SK-N-SH (cell line): ENCODE measurements at regions not wholly inside any gene's neighbourhood (a gene's known extent, or its start where the extent isn't known, plus 50 kb on each side); places are given as distances from the start of the nearest gene placed in this dataset.

ENCODE experiments used
- CTCF ChIA-PET: fragments of 300-600, 350-600 bp; formaldehyde crosslinking; extraction: SDS; loops from one replicate; lab custom pipeline; 2021; lab: Yijun Ruan, JAX
- POLR2A ChIA-PET: fragments of 350-600 bp; sonication (Branson Sonifier 250); formaldehyde crosslinking; extraction: SDS; loops from one replicate; lab custom pipeline; 2020; ENCODE audit warnings: antibody characterized with exemption, inconsistent platforms; lab: Yijun Ruan, JAX
- DNase-seq: peaks from one replicate; pipeline ENCODE4 v3.0.0; 2012
- H2AFZ ChIP-seq: fragments of 200-600 bp; sonication (generic); 2 replicates; pipeline ENCODE4 v1.8.1; 2016; ENCODE audit warnings: antibody characterized with exemption, mild to moderate bottlenecking, low read depth
- H3F3A ChIP-seq: fragments of 200-600 bp; sonication (generic); replicated peaks from 2 replicates; pipeline ENCODE3; 2016; ENCODE audit warnings: antibody characterized with exemption, mild to moderate bottlenecking; ENCODE audit not compliant: insufficient read depth
- H3K27ac ChIP-seq, 2 experiments: fragments of 200-500 bp in 1 of 2; fragments of 200-600 bp in 1 of 2; sonication (Bioruptor generic) in 1 of 2; sonication (generic), shearing (Covaris generic) in 1 of 2; 2 replicates each; pipeline versions ENCODE4 v1.5.1 to v1.6.1; 2014 to 2016; ENCODE audit warnings: low read depth in 2 of 2, inconsistent platforms in 1 of 2, low read length in 1 of 2, mild to moderate bottlenecking in 1 of 2, mixed read lengths in 1 of 2
- H3K27me3 ChIP-seq: fragments of 200-600 bp; sonication (generic), shearing (Covaris generic); 2 replicates; pipeline ENCODE4 v1.6.1; 2016; ENCODE audit warnings: mixed run types; ENCODE audit not compliant: insufficient read depth
- H3K36me3 ChIP-seq, 2 experiments: fragments of 200-500 bp in 1 of 2; fragments of 200-600 bp in 1 of 2; sonication (Bioruptor generic) in 1 of 2; sonication (generic) in 1 of 2; replicated peaks in 1 of 2; 2 replicates each; pipeline versions ENCODE3 to v1.5.1; 2014 to 2016; ENCODE audit warnings: low read length in 1 of 2, mild to moderate bottlenecking in 1 of 2; ENCODE audit not compliant: insufficient read depth in 2 of 2, control insufficient read depth in 1 of 2
- H3K4me1 ChIP-seq, 2 experiments: fragments of 200-500 bp in 1 of 2; fragments of 200-600 bp in 1 of 2; sonication (Bioruptor generic) in 1 of 2; sonication (generic), shearing (Covaris generic) in 1 of 2; 2 replicates each; pipeline versions ENCODE4 v1.5.1 to v1.6.1; 2014 to 2016; ENCODE audit warnings: low read depth in 1 of 2, low read length in 1 of 2, mixed run types in 1 of 2; ENCODE audit not compliant: insufficient read depth in 2 of 2, control insufficient read depth in 1 of 2
- H3K4me2 ChIP-seq: fragments of 200-600 bp; sonication (generic), shearing (Covaris generic); 2 replicates; pipeline ENCODE4 v1.6.1; 2017; ENCODE audit warnings: mixed run types
- H3K4me3 ChIP-seq, 2 experiments: fragments of 200-500 bp in 1 of 2; fragments of 200-600 bp in 1 of 2; sonication (Bioruptor generic) in 1 of 2; sonication (generic), shearing (Covaris generic) in 1 of 2; 2 replicates each; pipeline versions ENCODE4 v1.5.1 to v1.8.1; 2014 to 2016; ENCODE audit warnings: low read depth in 2 of 2, inconsistent platforms in 1 of 2, low read length in 1 of 2, mild to moderate bottlenecking in 1 of 2, mixed read lengths in 1 of 2, moderate library complexity in 1 of 2
- H3K79me2 ChIP-seq: fragments of 200-600 bp; sonication (generic); 2 replicates; pipeline ENCODE4 v1.8.1; 2017; ENCODE audit warnings: mild to moderate bottlenecking; ENCODE audit not compliant: insufficient read depth
- H3K9ac ChIP-seq: fragments of 200-600 bp; sonication (generic); 2 replicates; pipeline ENCODE4 v1.6.1; 2017; ENCODE audit warnings: mixed run types
- H3K9me2 ChIP-seq: fragments of 200-600 bp; sonication (generic); 2 replicates; pipeline ENCODE4 v1.6.1; 2017; ENCODE audit warnings: mixed run types
- H3K9me3 ChIP-seq: fragments of 200-600 bp; sonication (generic); 2 replicates; pipeline ENCODE4 v1.6.1; 2017; ENCODE audit warnings: mixed run types, mild to moderate bottlenecking, moderate library complexity
- H4K20me1 ChIP-seq: fragments of 200-600 bp; sonication (generic); 2 replicates; pipeline ENCODE4 v1.6.1; 2017; ENCODE audit warnings: mild to moderate bottlenecking, mixed run types; ENCODE audit not compliant: insufficient read depth
- ELF1 ChIP-seq: IDR thresholded peaks from 2 replicates; pipeline ENCODE4 v1.4.0; 2012
- FOXJ3 ChIP-seq: sonication (generic); formaldehyde crosslinking; IDR thresholded peaks from 2 replicates; pipeline ENCODE4 v1.5.1; 2020; ENCODE audit warnings: mild to moderate bottlenecking, missing genetic modification reagents
- FOXM1 ChIP-seq: IDR thresholded peaks from 2 replicates; pipeline ENCODE4 v1.4.0; 2012; ENCODE audit warnings: low read depth, mild to moderate bottlenecking
- NRF1 ChIP-seq: IDR thresholded peaks from 2 replicates; pipeline ENCODE4 v1.6.1; 2012; ENCODE audit warnings: low read depth, mild to moderate bottlenecking, low read length
- RCOR1 ChIP-seq: fragments of 150-350 bp; IDR thresholded peaks from 2 replicates; pipeline ENCODE4 v1.6.1; 2017; ENCODE audit warnings: antibody characterized with exemption, low read length
- SMC3 ChIP-seq: IDR thresholded peaks from 2 replicates; pipeline ENCODE4 v1.6.1; 2012; ENCODE audit warnings: low read depth, low read length, improper control_type of control experiment
- YY1 ChIP-seq: IDR thresholded peaks from 2 replicates; pipeline ENCODE4 v1.4.0; 2012; ENCODE audit warnings: low read depth, mild to moderate bottlenecking
- WGBS: methylation state at CpG from one replicate; pipeline ENCODE4 v1.1.6; 2017; ENCODE audit warnings: low lambda C conversion rate; 5-methylcytosine and 5-hydroxymethylcytosine counted together
- TF ChIP-seq, protein P1 (sequence below): fragments of 200-600 bp; sonication (generic); IDR thresholded peaks from 2 replicates; pipeline ENCODE4 v1.6.1; 2017; ENCODE audit warnings: antibody characterized with exemption, mild to moderate bottlenecking, moderate library complexity
- TF ChIP-seq, protein P2 (sequence below): IDR thresholded peaks from 2 replicates; pipeline ENCODE4 v1.6.1; 2012; ENCODE audit warnings: mild to moderate bottlenecking, low read depth, low read length, moderate library complexity
- TF ChIP-seq, protein P3 (sequence below): IDR thresholded peaks from 2 replicates; pipeline ENCODE4 v1.4.0; 2012; ENCODE audit warnings: low read depth, borderline replicate concordance

DNA sequence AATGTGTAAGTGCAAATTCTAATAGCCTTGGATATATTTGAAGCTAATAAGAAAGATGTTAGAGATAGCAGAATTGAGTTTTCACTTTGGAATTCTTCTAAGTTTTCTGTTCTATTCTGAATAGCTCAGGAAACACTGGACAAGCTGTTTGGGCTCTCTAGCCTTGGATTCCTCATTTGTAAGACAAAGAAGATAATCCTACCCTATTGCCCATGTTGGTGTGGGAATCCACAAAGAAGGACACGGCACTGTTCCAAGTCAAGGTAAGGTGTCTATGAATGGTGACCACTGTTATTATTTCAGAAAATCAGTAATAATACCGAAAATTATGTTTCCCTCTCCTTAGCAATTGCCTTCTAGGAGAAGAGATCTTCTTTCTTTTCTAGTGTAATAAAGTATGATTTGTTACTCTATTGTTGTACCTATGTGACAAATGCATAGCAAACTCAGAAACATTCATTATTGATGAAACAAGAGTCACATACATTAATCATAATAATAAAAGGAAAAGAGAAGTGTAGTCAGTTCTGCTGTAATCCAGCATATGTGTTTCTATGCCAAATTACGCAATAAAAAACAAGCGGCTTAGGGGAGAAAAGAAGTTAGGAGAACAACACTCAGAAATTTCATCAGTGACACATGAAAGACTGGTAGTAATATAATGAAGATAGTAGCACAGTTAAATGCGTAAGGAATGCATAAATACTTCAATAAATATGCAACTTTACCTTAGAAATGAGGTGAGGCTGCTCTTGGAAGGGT, 1012.3 kb upstream of the PHF14 start:
- H3K4me3 ChIP-seq, result no peak overlapping the region
- no peak overlapping the region for H2AFZ ChIP-seq
- H3K4me2 ChIP-seq, result no peak overlapping the region
- POLR2A ChIA-PET, result no interaction called here
- H3K27ac ChIP-seq, result no peak overlapping the region
- no peaks in the 10 kb centered on the region for H3K36me3 ChIP-seq
- H3K9me2 ChIP-seq, result peaks cover 3% of the 10 kb centered on the region; the same call in 1 of the 2 replicates
- H4K20me1 ChIP-seq, result no peaks in the 10 kb centered on the region
- no peaks in the 10 kb centered on the region for H3F3A ChIP-seq
- peaks cover 8% of the 10 kb centered on the region for H3K9me3 ChIP-seq
- CTCF ChIA-PET, result no interaction called here
- WGBS, result 31% methylated on average over 5 of the region's 5 CpGs
- no peak for DNase-seq
- TF ChIP-seq FOXM1 (no peak), YY1 (no peak), RCOR1 (no peak), FOXJ3 (CRISPR knock-in tag) (no peak), ELF1 (no peak), SMC3 (no peak), NRF1 (no peak)
- TF ChIP-seq, protein P1, sequence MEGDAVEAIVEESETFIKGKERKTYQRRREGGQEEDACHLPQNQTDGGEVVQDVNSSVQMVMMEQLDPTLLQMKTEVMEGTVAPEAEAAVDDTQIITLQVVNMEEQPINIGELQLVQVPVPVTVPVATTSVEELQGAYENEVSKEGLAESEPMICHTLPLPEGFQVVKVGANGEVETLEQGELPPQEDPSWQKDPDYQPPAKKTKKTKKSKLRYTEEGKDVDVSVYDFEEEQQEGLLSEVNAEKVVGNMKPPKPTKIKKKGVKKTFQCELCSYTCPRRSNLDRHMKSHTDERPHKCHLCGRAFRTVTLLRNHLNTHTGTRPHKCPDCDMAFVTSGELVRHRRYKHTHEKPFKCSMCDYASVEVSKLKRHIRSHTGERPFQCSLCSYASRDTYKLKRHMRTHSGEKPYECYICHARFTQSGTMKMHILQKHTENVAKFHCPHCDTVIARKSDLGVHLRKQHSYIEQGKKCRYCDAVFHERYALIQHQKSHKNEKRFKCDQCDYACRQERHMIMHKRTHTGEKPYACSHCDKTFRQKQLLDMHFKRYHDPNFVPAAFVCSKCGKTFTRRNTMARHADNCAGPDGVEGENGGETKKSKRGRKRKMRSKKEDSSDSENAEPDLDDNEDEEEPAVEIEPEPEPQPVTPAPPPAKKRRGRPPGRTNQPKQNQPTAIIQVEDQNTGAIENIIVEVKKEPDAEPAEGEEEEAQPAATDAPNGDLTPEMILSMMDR, result no peak
- TF ChIP-seq, protein P2, sequence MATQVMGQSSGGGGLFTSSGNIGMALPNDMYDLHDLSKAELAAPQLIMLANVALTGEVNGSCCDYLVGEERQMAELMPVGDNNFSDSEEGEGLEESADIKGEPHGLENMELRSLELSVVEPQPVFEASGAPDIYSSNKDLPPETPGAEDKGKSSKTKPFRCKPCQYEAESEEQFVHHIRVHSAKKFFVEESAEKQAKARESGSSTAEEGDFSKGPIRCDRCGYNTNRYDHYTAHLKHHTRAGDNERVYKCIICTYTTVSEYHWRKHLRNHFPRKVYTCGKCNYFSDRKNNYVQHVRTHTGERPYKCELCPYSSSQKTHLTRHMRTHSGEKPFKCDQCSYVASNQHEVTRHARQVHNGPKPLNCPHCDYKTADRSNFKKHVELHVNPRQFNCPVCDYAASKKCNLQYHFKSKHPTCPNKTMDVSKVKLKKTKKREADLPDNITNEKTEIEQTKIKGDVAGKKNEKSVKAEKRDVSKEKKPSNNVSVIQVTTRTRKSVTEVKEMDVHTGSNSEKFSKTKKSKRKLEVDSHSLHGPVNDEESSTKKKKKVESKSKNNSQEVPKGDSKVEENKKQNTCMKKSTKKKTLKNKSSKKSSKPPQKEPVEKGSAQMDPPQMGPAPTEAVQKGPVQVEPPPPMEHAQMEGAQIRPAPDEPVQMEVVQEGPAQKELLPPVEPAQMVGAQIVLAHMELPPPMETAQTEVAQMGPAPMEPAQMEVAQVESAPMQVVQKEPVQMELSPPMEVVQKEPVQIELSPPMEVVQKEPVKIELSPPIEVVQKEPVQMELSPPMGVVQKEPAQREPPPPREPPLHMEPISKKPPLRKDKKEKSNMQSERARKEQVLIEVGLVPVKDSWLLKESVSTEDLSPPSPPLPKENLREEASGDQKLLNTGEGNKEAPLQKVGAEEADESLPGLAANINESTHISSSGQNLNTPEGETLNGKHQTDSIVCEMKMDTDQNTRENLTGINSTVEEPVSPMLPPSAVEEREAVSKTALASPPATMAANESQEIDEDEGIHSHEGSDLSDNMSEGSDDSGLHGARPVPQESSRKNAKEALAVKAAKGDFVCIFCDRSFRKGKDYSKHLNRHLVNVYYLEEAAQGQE, result no peak
- TF ChIP-seq, protein P3, sequence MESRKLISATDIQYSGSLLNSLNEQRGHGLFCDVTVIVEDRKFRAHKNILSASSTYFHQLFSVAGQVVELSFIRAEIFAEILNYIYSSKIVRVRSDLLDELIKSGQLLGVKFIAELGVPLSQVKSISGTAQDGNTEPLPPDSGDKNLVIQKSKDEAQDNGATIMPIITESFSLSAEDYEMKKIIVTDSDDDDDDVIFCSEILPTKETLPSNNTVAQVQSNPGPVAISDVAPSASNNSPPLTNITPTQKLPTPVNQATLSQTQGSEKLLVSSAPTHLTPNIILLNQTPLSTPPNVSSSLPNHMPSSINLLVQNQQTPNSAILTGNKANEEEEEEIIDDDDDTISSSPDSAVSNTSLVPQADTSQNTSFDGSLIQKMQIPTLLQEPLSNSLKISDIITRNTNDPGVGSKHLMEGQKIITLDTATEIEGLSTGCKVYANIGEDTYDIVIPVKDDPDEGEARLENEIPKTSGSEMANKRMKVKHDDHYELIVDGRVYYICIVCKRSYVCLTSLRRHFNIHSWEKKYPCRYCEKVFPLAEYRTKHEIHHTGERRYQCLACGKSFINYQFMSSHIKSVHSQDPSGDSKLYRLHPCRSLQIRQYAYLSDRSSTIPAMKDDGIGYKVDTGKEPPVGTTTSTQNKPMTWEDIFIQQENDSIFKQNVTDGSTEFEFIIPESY, result no peak
- H3K4me1 ChIP-seq, result peaks cover 0 to 6% of the 10 kb centered on the region in 2 experiments; a peak in 2 of 4 replicates
- no peaks in the 10 kb centered on the region for H3K79me2 ChIP-seq
- no peaks in the 10 kb centered on the region for H3K27me3 ChIP-seq
- H3K9ac ChIP-seq, result no peak overlapping the region
